ENCODE measurements at regions not wholly inside any gene's neighbourhood (a gene's known extent, or its start where the extent isn't known, plus 50 kb on each side); places are given as distances from the start of the nearest gene placed in this dataset.

GRCh38 chr16:52773026-52773425, 226.1 kb upstream of the TOX3 start:
- Histone ChIP-seq H2AFZ (ENCODE audit: low read depth, low read length, severe bottlenecking) (no peak overlapping the region), H3F3A (ENCODE audit: insufficient read depth) (no peaks in the 10 kb centered on the region), H3K9me3 (ENCODE audit: insufficient read depth, low read length) (no peaks in the 10 kb centered on the region), H3K79me2 (ENCODE audit: insufficient read depth, low read length) (no peaks in the 10 kb centered on the region), H3K4me2 (ENCODE audit: low read depth, low read length, poor library complexity, severe bottlenecking) (no peak overlapping the region), H4K20me1 (ENCODE audit: low read depth, low read length) (no peaks in the 10 kb centered on the region), H3K9ac (ENCODE audit: low read length) (no peak overlapping the region), H3K27ac (ENCODE audit: low read depth, low read length) (no peak overlapping the region), H3K9me2 (replicated peaks; ENCODE audit: insufficient read depth, low read length) (no peaks in the 10 kb centered on the region), H3K4me3 (ENCODE audit: insufficient read depth, low read length, poor library complexity, severe bottlenecking) (no peak overlapping the region), H3K27me3 (ENCODE audit: low read length) (no peaks in the 10 kb centered on the region), H3K36me3 (ENCODE audit: low read length) (no peaks in the 10 kb centered on the region)
- TF ChIP-seq CTCF (IDR thresholded peaks at IDR 0.05; ENCODE audit: insufficient read depth, low read length, poor library complexity, severe bottlenecking): no peak
- no peak for TF ChIP-seq EZH2phosphoT487 (conservative IDR thresholded peaks at IDR 0.05; ENCODE audit: low read length)

DNA sequence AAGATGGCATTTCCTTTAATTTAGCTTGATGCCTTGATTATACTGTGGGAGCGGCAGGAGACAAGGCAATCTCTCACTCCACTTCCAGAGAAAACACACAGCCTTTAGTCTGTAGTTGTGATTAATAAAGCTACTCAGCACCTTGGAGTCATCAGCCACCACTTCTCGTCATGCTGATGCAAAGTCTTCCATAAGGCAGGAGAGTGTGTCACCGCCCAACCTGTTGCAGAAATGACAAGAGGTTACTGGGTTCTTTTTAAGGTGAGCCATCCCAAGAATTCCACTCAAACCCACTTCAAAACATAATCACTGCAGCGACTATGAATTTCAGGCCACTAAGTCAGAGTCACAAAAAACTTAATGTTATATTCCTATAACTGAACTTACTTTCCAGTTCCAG, 223.9 kb upstream of the TOX3 start:
- Histone ChIP-seq H2AFZ (ENCODE audit: low read depth, low read length, severe bottlenecking) (no peak overlapping the region), H3K27me3 (ENCODE audit: low read length) (no peaks in the 10 kb centered on the region), H3K4me2 (ENCODE audit: low read depth, low read length, poor library complexity, severe bottlenecking) (no peak overlapping the region), H3K9ac (ENCODE audit: low read length) (no peak overlapping the region), H3K9me3 (ENCODE audit: insufficient read depth, low read length) (no peaks in the 10 kb centered on the region), H3K36me3 (ENCODE audit: low read length) (no peaks in the 10 kb centered on the region), H3K4me3 (ENCODE audit: insufficient read depth, low read length, poor library complexity, severe bottlenecking) (no peak overlapping the region), H3F3A (ENCODE audit: insufficient read depth) (no peaks in the 10 kb centered on the region), H4K20me1 (ENCODE audit: low read depth, low read length) (no peaks in the 10 kb centered on the region), H3K27ac (ENCODE audit: low read depth, low read length) (no peak overlapping the region), H3K79me2 (ENCODE audit: insufficient read depth, low read length) (no peaks in the 10 kb centered on the region), H3K9me2 (replicated peaks; ENCODE audit: insufficient read depth, low read length) (no peaks in the 10 kb centered on the region)
- TF ChIP-seq CTCF (IDR thresholded peaks at IDR 0.05; ENCODE audit: insufficient read depth, low read length, poor library complexity, severe bottlenecking) (no peak), EZH2phosphoT487 (conservative IDR thresholded peaks at IDR 0.05; ENCODE audit: low read length) (no peak)

DNA sequence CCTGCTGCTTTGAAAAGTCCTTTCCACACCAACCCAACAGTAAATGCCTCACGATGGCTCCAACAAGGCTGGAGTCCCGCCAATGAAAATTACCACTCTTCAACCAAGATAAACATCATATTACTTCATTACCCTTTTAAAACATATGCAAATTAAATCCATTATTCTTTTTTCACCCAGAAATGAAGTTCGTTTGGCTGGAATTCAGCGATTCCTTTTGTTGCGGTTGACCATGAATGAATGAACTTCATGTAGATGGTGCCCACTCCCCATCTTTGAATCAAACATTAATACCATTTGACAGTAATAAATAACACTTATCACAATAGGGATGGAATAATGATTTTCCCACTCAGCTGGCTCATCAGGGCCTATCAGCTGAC, 211.5 kb upstream of the TOX3 start:
- H3K9me3 ChIP-seq (ENCODE audit: insufficient read depth, low read length): no peaks in the 10 kb centered on the region
- H3K4me3 ChIP-seq (ENCODE audit: insufficient read depth, low read length, poor library complexity, severe bottlenecking): no peak overlapping the region
- no peaks in the 10 kb centered on the region for H3K27me3 ChIP-seq (ENCODE audit: low read length)
- no peak overlapping the region for H2AFZ ChIP-seq (ENCODE audit: low read depth, low read length, severe bottlenecking)
- no peak for TF ChIP-seq EZH2phosphoT487 (conservative IDR thresholded peaks at IDR 0.05; ENCODE audit: low read length)
- no peak for TF ChIP-seq CTCF (IDR thresholded peaks at IDR 0.05; ENCODE audit: insufficient read depth, low read length, poor library complexity, severe bottlenecking)
- no peaks in the 10 kb centered on the region for H3K79me2 ChIP-seq (ENCODE audit: insufficient read depth, low read length)
- H3K4me2 ChIP-seq (ENCODE audit: low read depth, low read length, poor library complexity, severe bottlenecking): no peak overlapping the region
- no peak overlapping the region for H3K9ac ChIP-seq (ENCODE audit: low read length)
- H3K9me2 ChIP-seq (replicated peaks; ENCODE audit: insufficient read depth, low read length): no peaks in the 10 kb centered on the region
- no peak overlapping the region for H3K27ac ChIP-seq (ENCODE audit: low read depth, low read length)
- no peaks in the 10 kb centered on the region for H3F3A ChIP-seq (ENCODE audit: insufficient read depth)
- H3K36me3 ChIP-seq (ENCODE audit: low read length): no peaks in the 10 kb centered on the region
- H4K20me1 ChIP-seq (ENCODE audit: low read depth, low read length): no peaks in the 10 kb centered on the region

Data from SU-DHL-6 (cell line).